ENCODE measurements at regions not wholly inside any gene's neighbourhood (a gene's known extent, or its start where the extent isn't known, plus 50 kb on each side); places are given as distances from the start of the nearest gene placed in this dataset.

DNA sequence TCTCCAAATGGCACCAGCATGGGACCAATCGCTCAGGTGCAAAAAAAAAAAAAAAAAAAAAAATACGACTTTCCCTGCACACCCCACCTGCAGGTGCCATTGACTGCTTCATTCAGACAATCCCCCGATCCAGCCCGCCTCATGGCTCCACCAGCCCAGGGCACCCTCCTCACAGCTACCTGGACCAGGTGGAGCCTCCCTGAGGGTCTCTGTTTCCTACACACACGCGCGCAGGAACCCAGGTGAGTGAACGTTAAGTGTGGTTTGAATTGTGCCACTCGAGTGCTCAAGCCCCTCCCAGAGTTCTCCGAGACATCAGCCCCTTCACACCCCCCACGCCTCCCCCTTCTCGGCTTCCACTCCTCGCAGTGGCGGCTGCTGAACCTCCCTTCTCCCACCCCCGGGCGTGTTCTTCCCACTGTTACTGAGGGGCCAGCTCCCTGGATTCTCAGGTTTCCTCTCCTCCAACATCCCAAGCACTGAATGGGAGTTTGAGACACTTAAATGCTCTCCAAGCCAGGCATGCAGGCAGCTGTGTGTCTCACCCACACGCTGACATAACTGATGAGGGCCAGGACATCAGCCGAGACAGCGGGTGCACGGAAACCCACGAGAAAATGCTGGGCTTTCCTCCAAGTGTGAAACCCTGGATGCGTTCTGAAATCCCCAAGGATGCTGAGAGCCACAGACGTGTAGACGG, 88.8 kb upstream of the SNTG2 start:
- ChIA-PET CTCF (ENCODE audit: partially characterized antibody) (interaction anchor here (0.7 to 1.1 kb wide), 2 partner anchors 11 to 30 kb away, joined by 3 read pairs; no protein-coding TSS in a partner anchor), POLR2A (ENCODE audit: partially characterized antibody) (no interaction called here)
- H3K4ac ChIP-seq (replicated peaks; ENCODE audit: insufficient read length, low read depth, low read length): no peak overlapping the region
- 0 out of 2 replicates have a peak overlapping the region, but pooled peaks have one; percentile 46 for H2BK15ac ChIP-seq (ENCODE audit: low read length)
- no peak overlapping the region for H2BK120ac ChIP-seq (replicated peaks; ENCODE audit: low read depth, low read length)
- H3K23ac ChIP-seq (ENCODE audit: insufficient read length): no peak overlapping the region
- no peaks in the 10 kb centered on the region for H3K79me2 ChIP-seq (ENCODE audit: control insufficient read depth in 1 of 2, insufficient read depth in 2 of 2, low read length in 2 of 2)
- 73% methylated on average over 20 of the region's 24 CpGs; no CpG with 5 or more reads in 1 of the 2 experiments for WGBS, 2 experiments (ENCODE audit: extremely low coverage in 1 of 2, insufficient coverage in 1 of 2, insufficient read length in 1 of 2, insufficient replicate concordance in 2 of 2, low coverage in 1 of 2, low lambda C conversion rate in 2 of 2, missing lambda C conversion rate in 1 of 2)
- H3K27me3 ChIP-seq (replicated peaks in 1 of 4; ENCODE audit: control insufficient read depth in 3 of 4, extremely low read depth in 1 of 4, insufficient read depth in 3 of 4, low read length in 3 of 4): no peaks in the 10 kb centered on the region; a peak in 1 of 7 replicates
- no peak overlapping the region for H3K27ac ChIP-seq (ENCODE audit: low read depth, low read length)
- no peak overlapping the region for H2BK5ac ChIP-seq (ENCODE audit: low read depth, low read length)
- H3K18ac ChIP-seq (ENCODE audit: extremely low read depth, low read length): no peak overlapping the region; the same call in 1 of the 2 replicates
- H3K9me3 ChIP-seq (ENCODE audit: insufficient read depth in 2 of 2, low read depth in 1 of 2, low read length in 1 of 2): no peaks in the 10 kb centered on the region
- no peak overlapping the region for H3K56ac ChIP-seq (replicated peaks; ENCODE audit: insufficient read length, low read depth, low read length)
- H2AFZ ChIP-seq (ENCODE audit: low read length): no peak overlapping the region
- no peak overlapping the region for H3K4me3 ChIP-seq (ENCODE audit: extremely low read depth in 1 of 4, insufficient read depth in 2 of 4, low read depth in 3 of 4, low read length in 4 of 4)
- no peak overlapping the region for H4K91ac ChIP-seq (replicated peaks; ENCODE audit: insufficient read length, low read length)
- 0 out of 2 replicates have a peak overlapping the region, but pooled peaks have one; percentile 39 for H2BK12ac ChIP-seq (ENCODE audit: low read depth, low read length)
- no peaks in the 10 kb centered on the region for H3K79me1 ChIP-seq (ENCODE audit: low read depth, low read length)
- FAIRE-seq (no peak), DNase-seq (ENCODE audit: low read depth in 1 of 2, low spot score in 2 of 2) (no peak)
- H2AK5ac ChIP-seq (ENCODE audit: low read depth, low read length): 0 out of 2 replicates have a peak overlapping the region, but pooled peaks have one; percentile 24
- peaks cover 0 to 9% (median 3%) of the 10 kb centered on the region in 4 experiments; a peak in 5 of 7 replicates for H3K4me1 ChIP-seq (replicated peaks in 1 of 4; ENCODE audit: control insufficient read depth in 3 of 4, insufficient read depth in 4 of 4, low read length in 3 of 4)
- H4K5ac ChIP-seq (ENCODE audit: insufficient read length, low read depth, low read length): no peak overlapping the region
- TF ChIP-seq JUN (IDR thresholded peaks at IDR 0.05; ENCODE audit: low read depth, low read length) (no peak), RBBP5 (IDR thresholded peaks at IDR 0.05; ENCODE audit: borderline replicate concordance, low read depth, low read length) (no peak), PHF8 (conservative IDR thresholded peaks at IDR 0.05; ENCODE audit: low read depth, low read length) (no peak), CBX5 (IDR thresholded peaks at IDR 0.05; ENCODE audit: low read depth, low read length) (no peak), CHD1 (IDR thresholded peaks at IDR 0.05; ENCODE audit: low read depth, low read length) (no peak), TAF1 (IDR thresholded peaks at IDR 0.05; ENCODE audit: low read depth, low read length) (no peak), TEAD4 (IDR thresholded peaks at IDR 0.05; ENCODE audit: low read depth, low read length) (no peak), GABPA (IDR thresholded peaks at IDR 0.05; ENCODE audit: borderline replicate concordance, insufficient read depth, low read length) (no peak), TCF12 (IDR thresholded peaks at IDR 0.05; ENCODE audit: low read depth, low read length) (no peak), CREB1 (IDR thresholded peaks at IDR 0.05) (no peak), HDAC6 (IDR thresholded peaks at IDR 0.05; ENCODE audit: low read depth, low read length) (no peak), BRCA1 (IDR thresholded peaks at IDR 0.05; ENCODE audit: low read depth, low read length) (no peak), SRF (IDR thresholded peaks at IDR 0.05; ENCODE audit: low read depth, low read length) (no peak)
- H3K9ac ChIP-seq (replicated peaks in 1 of 4; ENCODE audit: extremely low read depth in 1 of 4, low read depth in 3 of 4, low read length in 3 of 4): no peak overlapping the region
- H3K4me2 ChIP-seq (ENCODE audit: insufficient read depth in 1 of 2, low read depth in 2 of 2, low read length in 2 of 2): no peak overlapping the region
- H3K23me2 ChIP-seq (ENCODE audit: low read depth, low read length): 0 out of 2 replicates have a peak, but pooled peaks cover 2% of the 10 kb centered on the region
- peaks cover 0 to 2% of the 10 kb centered on the region in 2 experiments for H4K20me1 ChIP-seq (replicated peaks in 1 of 2; ENCODE audit: control insufficient read depth in 1 of 2, insufficient read depth in 2 of 2, low read length in 2 of 2)
- H3K36me3 ChIP-seq (ENCODE audit: control insufficient read depth in 2 of 4, insufficient read depth in 4 of 4, low read length in 3 of 4): no peaks in the 10 kb centered on the region
- H3K14ac ChIP-seq (ENCODE audit: insufficient read length): no peak overlapping the region
- H4K8ac ChIP-seq (ENCODE audit: extremely low read depth, insufficient read depth, low read length): no peak overlapping the region
- no peak overlapping the region for H2BK20ac ChIP-seq (ENCODE audit: low read length)
